Neural cell (in vitro differentiated cells): ENCODE measurements at regions not wholly inside any gene's neighbourhood (a gene's known extent, or its start where the extent isn't known, plus 50 kb on each side); places are given as distances from the start of the nearest gene placed in this dataset.

Source experiments
- H2AFZ ChIP-seq: fragments of 200-600, 300-800 bp; sonication (generic), shearing (Covaris generic); 2 replicates; pipeline ENCODE4 v1.6.0; 2014; ENCODE audit warnings: low read depth, mild to moderate bottlenecking, antibody characterized with exemption, low read length, moderate library complexity
- H3F3A ChIP-seq: fragments of 200-600 bp; shearing (Covaris generic); 2 replicates; pipeline ENCODE4 v1.6.1; 2016; ENCODE audit warnings: mild to moderate bottlenecking, moderate library complexity, mixed read lengths, antibody characterized with exemption, low read length; ENCODE audit not compliant: insufficient read depth, poor library complexity, severe bottlenecking
- H3K27ac ChIP-seq: fragments of 200-600, 300-800 bp; sonication (generic), shearing (Covaris generic); 2 replicates; pipeline ENCODE4 v1.5.1; 2014; ENCODE audit warnings: mild to moderate bottlenecking, low read length, moderate library complexity
- H3K27me3 ChIP-seq: fragments of 300-800, 200-600 bp; sonication (generic), shearing (Covaris generic); 2 replicates; pipeline ENCODE4 v1.6.0; 2014; ENCODE audit warnings: mild to moderate bottlenecking, low read depth, low read length, moderate library complexity; ENCODE audit not compliant: insufficient read depth
- H3K36me3 ChIP-seq: fragments of 300-800, 200-600 bp; sonication (generic), shearing (Covaris generic); 2 replicates; pipeline ENCODE4 v1.5.1; 2014; ENCODE audit warnings: mild to moderate bottlenecking, antibody characterized with exemption, low read length, moderate library complexity; ENCODE audit not compliant: insufficient read depth
- H3K4me2 ChIP-seq: fragments of 300-800, 200-600 bp; sonication (generic), shearing (Covaris generic); 2 replicates; pipeline ENCODE4 v1.6.0; 2014; ENCODE audit warnings: mild to moderate bottlenecking, low read length
- H3K4me3 ChIP-seq: fragments of 300-800, 200-600 bp; sonication (generic), shearing (Covaris generic); 2 replicates; pipeline ENCODE4 v1.5.1; 2014; ENCODE audit warnings: mild to moderate bottlenecking, low read length, moderate library complexity
- H3K79me2 ChIP-seq: fragments of 200-600 bp; shearing (Covaris generic); replicated peaks from 2 replicates; pipeline ENCODE4 v1.6.0; 2014; ENCODE audit warnings: mild to moderate bottlenecking, low read length, moderate library complexity; ENCODE audit not compliant: insufficient read depth
- H3K9ac ChIP-seq: fragments of 300-800, 200-600 bp; sonication (generic), shearing (Covaris generic); 2 replicates; pipeline ENCODE4 v1.6.1; 2016; ENCODE audit warnings: mild to moderate bottlenecking, low read length, mixed read lengths
- H3K9me2 ChIP-seq: fragments of 200-600 bp; shearing (Covaris generic); 2 replicates; pipeline ENCODE4 v1.6.1; 2016; ENCODE audit warnings: mild to moderate bottlenecking, low read length, mixed read lengths; ENCODE audit not compliant: insufficient read depth
- H3K9me3 ChIP-seq: fragments of 200-600, 300-800 bp; sonication (generic), shearing (Covaris generic); 2 replicates; pipeline ENCODE4 v1.6.1; 2016; ENCODE audit warnings: mild to moderate bottlenecking, mixed run types, low read length, moderate library complexity, mixed read lengths
- H4K20me1 ChIP-seq: fragments of 200-600 bp; shearing (Covaris generic); 2 replicates; pipeline ENCODE4 v1.6.1; 2016; ENCODE audit warnings: mild to moderate bottlenecking, mixed run types; ENCODE audit not compliant: insufficient read depth
- EP300 ChIP-seq: fragments of 450-650 bp; conservative IDR thresholded peaks from 2 replicates; pipeline ENCODE4 v1.6.1; 2014; ENCODE audit warnings: antibody characterized with exemption, mild to moderate bottlenecking, moderate library complexity; ENCODE audit not compliant: poor library complexity, severe bottlenecking
- MXI1 ChIP-seq: fragments of 450-650 bp; conservative IDR thresholded peaks from 2 replicates; pipeline ENCODE4 v1.6.1; 2014; ENCODE audit warnings: antibody characterized with exemption, mild to moderate bottlenecking; ENCODE audit not compliant: poor library complexity, severe bottlenecking
- RAD21 ChIP-seq: fragments of 450-650 bp; conservative IDR thresholded peaks from 2 replicates; pipeline ENCODE4 v1.6.1; 2014; ENCODE audit warnings: antibody characterized with exemption, mild to moderate bottlenecking, moderate library complexity
- SMC3 ChIP-seq: fragments of 450-650 bp; conservative IDR thresholded peaks from 2 replicates; pipeline ENCODE4 v1.6.1; 2014; ENCODE audit warnings: antibody characterized with exemption, mild to moderate bottlenecking, moderate library complexity; ENCODE audit not compliant: poor library complexity
- TAF1 ChIP-seq: IDR thresholded peaks from 2 replicates; pipeline ENCODE4 v1.6.1; 2012; ENCODE audit warnings: low read depth
- TF ChIP-seq, protein P1 (sequence below): fragments of 450-650 bp; IDR thresholded peaks from 2 replicates; pipeline ENCODE4 v1.5.1; 2014; ENCODE audit warnings: antibody characterized with exemption, mild to moderate bottlenecking, moderate library complexity; ENCODE audit not compliant: poor library complexity, severe bottlenecking
- TF ChIP-seq, protein P2 (sequence below): IDR thresholded peaks from 2 replicates; pipeline ENCODE4 v1.6.1; 2012; ENCODE audit warnings: borderline replicate concordance

DNA sequence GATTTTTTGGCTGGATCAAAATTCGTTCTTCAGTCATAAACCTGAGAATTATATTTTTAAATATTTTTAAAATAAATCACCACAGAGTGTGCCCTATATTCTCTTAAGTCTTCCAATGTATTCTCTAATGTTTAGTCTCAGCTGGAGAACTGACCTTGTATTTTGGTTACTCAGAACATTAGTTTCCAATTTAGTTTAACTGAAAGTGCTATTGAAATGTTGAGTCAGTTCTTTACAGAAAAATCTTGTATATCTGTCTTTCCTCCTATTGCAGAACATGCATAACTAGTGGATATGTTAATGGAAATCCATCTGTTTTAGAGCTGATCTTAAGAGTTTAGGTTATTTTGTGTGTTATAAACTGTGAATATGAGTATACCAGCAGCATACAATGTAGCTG, 422.7 kb upstream of the IGFBP3 start:
- no peaks in the 10 kb centered on the region for H3K36me3 ChIP-seq
- no peaks in the 10 kb centered on the region for H4K20me1 ChIP-seq
- no peaks in the 10 kb centered on the region for H3K9me3 ChIP-seq
- no peaks in the 10 kb centered on the region for H3F3A ChIP-seq
- no peaks in the 10 kb centered on the region for H3K27me3 ChIP-seq
- H3K79me2 ChIP-seq: no peaks in the 10 kb centered on the region
- TF ChIP-seq MXI1: no peak
- TF ChIP-seq, protein P1, sequence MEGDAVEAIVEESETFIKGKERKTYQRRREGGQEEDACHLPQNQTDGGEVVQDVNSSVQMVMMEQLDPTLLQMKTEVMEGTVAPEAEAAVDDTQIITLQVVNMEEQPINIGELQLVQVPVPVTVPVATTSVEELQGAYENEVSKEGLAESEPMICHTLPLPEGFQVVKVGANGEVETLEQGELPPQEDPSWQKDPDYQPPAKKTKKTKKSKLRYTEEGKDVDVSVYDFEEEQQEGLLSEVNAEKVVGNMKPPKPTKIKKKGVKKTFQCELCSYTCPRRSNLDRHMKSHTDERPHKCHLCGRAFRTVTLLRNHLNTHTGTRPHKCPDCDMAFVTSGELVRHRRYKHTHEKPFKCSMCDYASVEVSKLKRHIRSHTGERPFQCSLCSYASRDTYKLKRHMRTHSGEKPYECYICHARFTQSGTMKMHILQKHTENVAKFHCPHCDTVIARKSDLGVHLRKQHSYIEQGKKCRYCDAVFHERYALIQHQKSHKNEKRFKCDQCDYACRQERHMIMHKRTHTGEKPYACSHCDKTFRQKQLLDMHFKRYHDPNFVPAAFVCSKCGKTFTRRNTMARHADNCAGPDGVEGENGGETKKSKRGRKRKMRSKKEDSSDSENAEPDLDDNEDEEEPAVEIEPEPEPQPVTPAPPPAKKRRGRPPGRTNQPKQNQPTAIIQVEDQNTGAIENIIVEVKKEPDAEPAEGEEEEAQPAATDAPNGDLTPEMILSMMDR: no peak
- no peak overlapping the region for H3K9ac ChIP-seq
- H3K27ac ChIP-seq: no peak overlapping the region
- no peak overlapping the region for H3K4me3 ChIP-seq
- H3K4me2 ChIP-seq: no peak overlapping the region
- H3K9me2 ChIP-seq: no peaks in the 10 kb centered on the region
- no peak overlapping the region for H2AFZ ChIP-seq

DNA sequence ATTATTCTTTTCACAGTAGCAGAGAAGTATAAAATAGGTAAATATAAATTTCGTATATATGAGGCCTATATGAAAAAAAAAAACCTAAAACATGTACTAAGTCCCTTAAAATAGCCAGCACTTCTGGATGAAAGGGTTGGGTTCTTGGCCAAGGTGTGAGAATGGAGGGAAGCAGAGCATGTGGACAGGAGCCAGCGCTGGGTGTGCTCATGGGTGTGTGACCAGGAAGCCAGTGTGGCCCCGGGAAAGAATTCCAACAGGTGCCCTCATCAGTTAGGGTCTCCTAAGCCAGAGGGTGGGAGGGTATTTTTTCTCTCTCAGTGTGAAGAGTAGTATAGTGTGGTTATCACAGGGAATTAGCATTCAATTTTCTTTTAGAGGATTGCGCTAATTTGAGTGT, 401.9 kb upstream of the IGFBP3 start:
- Histone ChIP-seq H3K36me3 (no peaks in the 10 kb centered on the region), H3K27me3 (no peaks in the 10 kb centered on the region), H3K79me2 (no peaks in the 10 kb centered on the region), H3K9me3 (no peaks in the 10 kb centered on the region), H3K27ac (no peak overlapping the region), H3F3A (no peaks in the 10 kb centered on the region), H3K4me3 (no peak overlapping the region), H3K9ac (no peak overlapping the region), H3K4me2 (no peak overlapping the region), H3K9me2 (no peaks in the 10 kb centered on the region), H2AFZ (no peak overlapping the region), H4K20me1 (no peaks in the 10 kb centered on the region)
- TF ChIP-seq RAD21: no peak
- TF ChIP-seq, protein P2, sequence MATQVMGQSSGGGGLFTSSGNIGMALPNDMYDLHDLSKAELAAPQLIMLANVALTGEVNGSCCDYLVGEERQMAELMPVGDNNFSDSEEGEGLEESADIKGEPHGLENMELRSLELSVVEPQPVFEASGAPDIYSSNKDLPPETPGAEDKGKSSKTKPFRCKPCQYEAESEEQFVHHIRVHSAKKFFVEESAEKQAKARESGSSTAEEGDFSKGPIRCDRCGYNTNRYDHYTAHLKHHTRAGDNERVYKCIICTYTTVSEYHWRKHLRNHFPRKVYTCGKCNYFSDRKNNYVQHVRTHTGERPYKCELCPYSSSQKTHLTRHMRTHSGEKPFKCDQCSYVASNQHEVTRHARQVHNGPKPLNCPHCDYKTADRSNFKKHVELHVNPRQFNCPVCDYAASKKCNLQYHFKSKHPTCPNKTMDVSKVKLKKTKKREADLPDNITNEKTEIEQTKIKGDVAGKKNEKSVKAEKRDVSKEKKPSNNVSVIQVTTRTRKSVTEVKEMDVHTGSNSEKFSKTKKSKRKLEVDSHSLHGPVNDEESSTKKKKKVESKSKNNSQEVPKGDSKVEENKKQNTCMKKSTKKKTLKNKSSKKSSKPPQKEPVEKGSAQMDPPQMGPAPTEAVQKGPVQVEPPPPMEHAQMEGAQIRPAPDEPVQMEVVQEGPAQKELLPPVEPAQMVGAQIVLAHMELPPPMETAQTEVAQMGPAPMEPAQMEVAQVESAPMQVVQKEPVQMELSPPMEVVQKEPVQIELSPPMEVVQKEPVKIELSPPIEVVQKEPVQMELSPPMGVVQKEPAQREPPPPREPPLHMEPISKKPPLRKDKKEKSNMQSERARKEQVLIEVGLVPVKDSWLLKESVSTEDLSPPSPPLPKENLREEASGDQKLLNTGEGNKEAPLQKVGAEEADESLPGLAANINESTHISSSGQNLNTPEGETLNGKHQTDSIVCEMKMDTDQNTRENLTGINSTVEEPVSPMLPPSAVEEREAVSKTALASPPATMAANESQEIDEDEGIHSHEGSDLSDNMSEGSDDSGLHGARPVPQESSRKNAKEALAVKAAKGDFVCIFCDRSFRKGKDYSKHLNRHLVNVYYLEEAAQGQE: no peak
- TF ChIP-seq EP300: no peak
- no peak for TF ChIP-seq TAF1
- no peak for TF ChIP-seq SMC3
- TF ChIP-seq, protein P1: no peak
- no peak for TF ChIP-seq MXI1
